OCI-LY1 (cell line): ENCODE measurements at regions not wholly inside any gene's neighbourhood (a gene's known extent, or its start where the extent isn't known, plus 50 kb on each side); places are given as distances from the start of the nearest gene placed in this dataset.
"Not testable (repeated sequence)": the region's sequence is repeated elsewhere in the genome, so short reads cannot be mapped to it uniquely, and the experiment has no call there.

Experiments used
- H2AFZ ChIP-seq: fragments of 200-600 bp; sonication (generic), shearing (Covaris generic); 2 replicates; pipeline ENCODE4 v1.6.0; 2014; ENCODE audit warnings: antibody characterized with exemption, mild to moderate bottlenecking, low read length
- H3F3A ChIP-seq: fragments of 200-600 bp; sonication (generic), shearing (Covaris generic); 2 replicates; pipeline ENCODE4 v1.6.0; 2014; ENCODE audit warnings: mild to moderate bottlenecking, antibody characterized with exemption, low read length, moderate library complexity; ENCODE audit not compliant: insufficient read depth
- H3K27ac ChIP-seq: fragments of 200-600 bp; sonication (generic); 2 replicates; pipeline ENCODE4 v1.5.1; 2014; ENCODE audit warnings: low read length, mixed run types, mild to moderate bottlenecking, low read depth; ENCODE audit not compliant: poor library complexity, severe bottlenecking
- H3K27me3 ChIP-seq: fragments of 200-600 bp; sonication (generic); 2 replicates; pipeline ENCODE4 v1.6.0; 2014; ENCODE audit warnings: antibody characterized with exemption, mild to moderate bottlenecking, low read length, moderate library complexity; ENCODE audit not compliant: insufficient read depth
- H3K36me3 ChIP-seq: fragments of 200-600 bp; sonication (generic); 2 replicates; pipeline ENCODE4 v1.6.1; 2014; ENCODE audit warnings: mild to moderate bottlenecking, antibody characterized with exemption, low read length, moderate library complexity, mixed read lengths; ENCODE audit not compliant: insufficient read depth
- H3K4me1 ChIP-seq: fragments of 200-600 bp; sonication (generic); 2 replicates; pipeline ENCODE4 v1.5.1; 2014; ENCODE audit warnings: mild to moderate bottlenecking, low read length, moderate library complexity; ENCODE audit not compliant: insufficient read depth, severe bottlenecking
- H3K4me2 ChIP-seq: fragments of 200-600 bp; sonication (generic), shearing (Covaris generic); 2 replicates; pipeline ENCODE4 v1.6.1; 2014; ENCODE audit warnings: low read length
- H3K4me3 ChIP-seq: fragments of 200-600 bp; sonication (generic); 2 replicates; pipeline ENCODE4 v1.5.1; 2014; ENCODE audit warnings: low read length, low read depth, mild to moderate bottlenecking, mixed read lengths; ENCODE audit not compliant: poor library complexity, severe bottlenecking
- H3K79me2 ChIP-seq: fragments of 200-600 bp; shearing (Covaris generic); 2 replicates; pipeline ENCODE4 v1.6.1; 2016; ENCODE audit warnings: mixed run types, low read length, mixed read lengths; ENCODE audit not compliant: insufficient read depth
- H3K9ac ChIP-seq: fragments of 200-600 bp; sonication (generic), shearing (Covaris generic); 2 replicates; pipeline ENCODE4 v1.6.1; 2014; ENCODE audit warnings: mild to moderate bottlenecking, low read length, mixed read lengths
- H3K9me2 ChIP-seq: fragments of 200-600 bp; sonication (generic), shearing (Covaris generic); 2 replicates; pipeline ENCODE4 v1.6.1; 2014; ENCODE audit warnings: low read depth, mild to moderate bottlenecking, low read length, mixed read lengths
- H3K9me3 ChIP-seq: fragments of 200-600 bp; shearing (Covaris generic); 2 replicates; pipeline ENCODE4 v1.6.1; 2014; ENCODE audit warnings: low read length, mixed read lengths
- H4K20me1 ChIP-seq: fragments of 200-600 bp; sonication (generic), shearing (Covaris generic); 2 replicates; pipeline ENCODE4 v1.6.0; 2016; ENCODE audit warnings: mild to moderate bottlenecking, low read length; ENCODE audit not compliant: insufficient read depth
- EZH2 ChIP-seq: fragments of 200-600 bp; sonication (generic), shearing (Covaris generic); IDR thresholded peaks from 2 replicates; pipeline ENCODE4 v1.8.0; 2017; ENCODE audit warnings: borderline replicate concordance, mixed run types, mild to moderate bottlenecking, antibody characterized with exemption, low read length, moderate library complexity, mixed read lengths
- TF ChIP-seq, protein P1 (sequence below): fragments of 200-600 bp; sonication (generic), shearing (Covaris generic); IDR thresholded peaks from 2 replicates; pipeline ENCODE4 v1.5.1; 2017; ENCODE audit warnings: mild to moderate bottlenecking, antibody characterized with exemption, low read length, moderate library complexity, mixed read lengths

DNA sequence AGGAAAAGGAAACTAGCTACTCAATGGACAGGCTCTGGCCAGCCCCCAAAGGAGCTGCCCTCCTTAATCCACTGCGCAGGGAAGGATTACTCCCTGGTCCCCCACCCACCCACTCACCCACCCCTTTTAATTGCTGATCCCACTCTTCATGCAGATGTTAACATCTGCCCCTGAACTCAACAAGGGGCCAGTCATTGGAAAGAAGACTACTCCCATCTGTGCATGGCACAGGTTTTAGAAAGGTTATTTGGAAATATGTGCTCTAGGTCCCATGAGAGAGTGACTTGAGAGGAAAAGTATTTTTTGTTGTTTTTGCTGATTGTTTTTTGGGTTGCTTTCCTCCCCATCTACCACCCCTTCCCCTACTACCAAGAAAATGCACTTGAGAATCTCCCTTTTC lies 94.4 kb upstream of the FGGY start:
- H3K79me2 ChIP-seq: no peaks in the 10 kb centered on the region
- no peaks in the 10 kb centered on the region for H3K9me3 ChIP-seq
- TF ChIP-seq, protein P1, sequence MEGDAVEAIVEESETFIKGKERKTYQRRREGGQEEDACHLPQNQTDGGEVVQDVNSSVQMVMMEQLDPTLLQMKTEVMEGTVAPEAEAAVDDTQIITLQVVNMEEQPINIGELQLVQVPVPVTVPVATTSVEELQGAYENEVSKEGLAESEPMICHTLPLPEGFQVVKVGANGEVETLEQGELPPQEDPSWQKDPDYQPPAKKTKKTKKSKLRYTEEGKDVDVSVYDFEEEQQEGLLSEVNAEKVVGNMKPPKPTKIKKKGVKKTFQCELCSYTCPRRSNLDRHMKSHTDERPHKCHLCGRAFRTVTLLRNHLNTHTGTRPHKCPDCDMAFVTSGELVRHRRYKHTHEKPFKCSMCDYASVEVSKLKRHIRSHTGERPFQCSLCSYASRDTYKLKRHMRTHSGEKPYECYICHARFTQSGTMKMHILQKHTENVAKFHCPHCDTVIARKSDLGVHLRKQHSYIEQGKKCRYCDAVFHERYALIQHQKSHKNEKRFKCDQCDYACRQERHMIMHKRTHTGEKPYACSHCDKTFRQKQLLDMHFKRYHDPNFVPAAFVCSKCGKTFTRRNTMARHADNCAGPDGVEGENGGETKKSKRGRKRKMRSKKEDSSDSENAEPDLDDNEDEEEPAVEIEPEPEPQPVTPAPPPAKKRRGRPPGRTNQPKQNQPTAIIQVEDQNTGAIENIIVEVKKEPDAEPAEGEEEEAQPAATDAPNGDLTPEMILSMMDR: no peak
- no peak for TF ChIP-seq EZH2
- no peak overlapping the region for H3K4me3 ChIP-seq
- no peak overlapping the region for H3K27ac ChIP-seq
- H3K27me3 ChIP-seq: no peaks in the 10 kb centered on the region
- no peaks in the 10 kb centered on the region for H4K20me1 ChIP-seq
- H2AFZ ChIP-seq: no peak overlapping the region
- no peak overlapping the region for H3K9ac ChIP-seq
- H3K9me2 ChIP-seq: no peaks in the 10 kb centered on the region
- H3F3A ChIP-seq: no peaks in the 10 kb centered on the region
- H3K4me1 ChIP-seq: no peaks in the 10 kb centered on the region
- no peaks in the 10 kb centered on the region for H3K36me3 ChIP-seq
- no peak overlapping the region for H3K4me2 ChIP-seq

DNA sequence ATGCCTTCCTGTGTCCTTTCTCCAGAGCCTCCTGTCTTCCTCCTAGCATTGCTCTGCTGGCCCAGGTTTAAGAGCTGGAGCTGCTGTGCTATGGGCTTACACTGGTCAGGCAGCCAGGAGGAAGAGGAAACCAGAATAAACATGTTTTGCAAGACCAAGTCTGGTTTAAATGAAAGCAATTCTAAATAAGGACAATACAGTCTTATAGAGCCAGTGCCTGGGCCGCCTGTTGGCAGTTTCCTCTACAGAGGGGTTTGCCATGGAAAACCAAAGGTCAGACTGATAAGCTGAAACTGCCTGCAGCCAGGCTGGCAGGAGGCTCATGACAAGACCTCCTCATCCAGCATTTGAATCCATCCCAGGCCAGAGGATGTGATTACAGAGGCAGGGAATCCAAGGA lies 92.9 kb upstream of the FGGY start:
- no peaks in the 10 kb centered on the region for H4K20me1 ChIP-seq
- no peaks in the 10 kb centered on the region for H3F3A ChIP-seq
- no peaks in the 10 kb centered on the region for H3K27me3 ChIP-seq
- H3K4me1 ChIP-seq: no peaks in the 10 kb centered on the region
- no peak overlapping the region for H3K27ac ChIP-seq
- H3K79me2 ChIP-seq: no peaks in the 10 kb centered on the region
- no peaks in the 10 kb centered on the region for H3K9me3 ChIP-seq
- H3K9me2 ChIP-seq: no peaks in the 10 kb centered on the region
- H3K36me3 ChIP-seq: no peaks in the 10 kb centered on the region
- no peak overlapping the region for H3K9ac ChIP-seq
- H3K4me3 ChIP-seq: no peak overlapping the region
- no peak overlapping the region for H3K4me2 ChIP-seq
- TF ChIP-seq, protein P1: no peak
- no peak for TF ChIP-seq EZH2
- no peak overlapping the region for H2AFZ ChIP-seq

DNA sequence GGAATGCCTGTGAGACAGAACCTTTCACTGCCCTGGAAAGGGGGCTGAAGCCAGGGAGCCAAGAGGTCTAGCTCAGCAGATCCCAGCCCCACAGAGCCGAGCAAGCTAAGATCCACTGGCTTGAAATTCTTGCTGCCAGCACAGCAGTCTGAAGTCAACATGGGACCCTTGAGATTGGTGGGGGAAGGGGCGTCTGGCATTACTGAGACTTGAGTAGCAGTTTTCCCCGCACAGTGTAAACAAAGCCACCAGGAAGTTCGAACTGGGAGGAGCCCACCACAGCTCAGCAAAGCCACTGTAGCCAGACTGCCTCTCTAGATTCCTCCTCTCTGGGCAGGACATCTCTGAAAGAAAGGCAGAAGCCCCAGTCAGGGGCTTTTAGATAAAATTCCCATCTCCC lies 90.3 kb upstream of the FGGY start:
- H3K4me3 ChIP-seq, H3K9ac ChIP-seq, H3K9me2 ChIP-seq, H3K27me3 ChIP-seq, H3K27ac ChIP-seq, H4K20me1 ChIP-seq, H3K4me2 ChIP-seq, H3K79me2 ChIP-seq, H3F3A ChIP-seq, H3K4me1 ChIP-seq, H2AFZ ChIP-seq, H3K9me3 ChIP-seq, H3K36me3 ChIP-seq: not testable (repeated sequence)

DNA sequence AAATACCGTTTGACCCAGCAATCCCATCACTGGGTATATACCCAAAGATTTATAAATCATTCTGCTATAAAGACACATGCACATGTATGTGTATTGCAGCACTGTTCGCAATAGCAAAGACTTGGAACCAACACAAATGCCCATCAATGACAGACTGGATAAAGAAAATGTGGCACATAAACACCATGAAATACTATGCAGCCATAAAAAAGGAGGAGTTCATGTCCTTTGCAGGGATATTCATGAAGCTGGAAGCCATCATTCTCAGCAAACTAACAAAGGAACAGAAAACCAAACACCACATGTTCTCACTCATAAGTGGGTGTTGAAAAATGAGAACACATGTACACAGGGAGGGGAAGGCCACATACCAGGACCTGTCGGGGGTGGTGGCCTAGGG lies 86.5 kb upstream of the FGGY start:
- H3K4me3 ChIP-seq, H3K4me2 ChIP-seq, H3K27ac ChIP-seq, H3K79me2 ChIP-seq, H3K4me1 ChIP-seq, H2AFZ ChIP-seq, H3F3A ChIP-seq, H3K9ac ChIP-seq, H3K9me2 ChIP-seq, H3K36me3 ChIP-seq, H3K27me3 ChIP-seq, H4K20me1 ChIP-seq, H3K9me3 ChIP-seq: not testable (repeated sequence)
